ENCODE measurements at regions not wholly inside any gene's neighbourhood (a gene's known extent, or its start where the extent isn't known, plus 50 kb on each side); places are given as distances from the start of the nearest gene placed in this dataset.

DNA sequence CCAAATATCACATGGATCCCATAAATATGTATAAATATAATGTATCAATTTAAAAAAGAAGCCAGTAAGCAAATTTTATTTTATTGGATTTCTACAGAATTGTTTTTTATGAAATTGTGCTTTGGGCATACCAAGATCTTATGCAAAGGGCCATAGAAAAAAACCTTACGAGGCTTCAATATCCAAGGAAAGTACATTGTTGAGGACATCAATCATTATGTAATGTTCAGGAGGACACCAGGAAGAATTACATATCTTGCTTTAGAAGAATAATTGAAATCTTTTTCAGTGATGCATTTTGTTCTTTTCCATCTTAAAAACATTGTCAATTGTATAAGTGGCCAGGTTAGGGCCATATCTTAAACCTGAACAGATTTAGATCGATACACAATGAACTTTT lies 187.8 kb upstream of the GAS1 start:
- no peaks in the 10 kb centered on the region for H4K20me1 ChIP-seq (ENCODE audit: insufficient read depth, low read length)
- H3K4me3 ChIP-seq (ENCODE audit: low read depth, low read length, poor library complexity, severe bottlenecking) = no peak overlapping the region
- H2AFZ ChIP-seq (ENCODE audit: low read length) = no peak overlapping the region
- no peak for TF ChIP-seq EZH2phosphoT487 (IDR thresholded peaks at IDR 0.05; ENCODE audit: borderline replicate concordance, low read depth, low read length)
- TF ChIP-seq, protein P1, sequence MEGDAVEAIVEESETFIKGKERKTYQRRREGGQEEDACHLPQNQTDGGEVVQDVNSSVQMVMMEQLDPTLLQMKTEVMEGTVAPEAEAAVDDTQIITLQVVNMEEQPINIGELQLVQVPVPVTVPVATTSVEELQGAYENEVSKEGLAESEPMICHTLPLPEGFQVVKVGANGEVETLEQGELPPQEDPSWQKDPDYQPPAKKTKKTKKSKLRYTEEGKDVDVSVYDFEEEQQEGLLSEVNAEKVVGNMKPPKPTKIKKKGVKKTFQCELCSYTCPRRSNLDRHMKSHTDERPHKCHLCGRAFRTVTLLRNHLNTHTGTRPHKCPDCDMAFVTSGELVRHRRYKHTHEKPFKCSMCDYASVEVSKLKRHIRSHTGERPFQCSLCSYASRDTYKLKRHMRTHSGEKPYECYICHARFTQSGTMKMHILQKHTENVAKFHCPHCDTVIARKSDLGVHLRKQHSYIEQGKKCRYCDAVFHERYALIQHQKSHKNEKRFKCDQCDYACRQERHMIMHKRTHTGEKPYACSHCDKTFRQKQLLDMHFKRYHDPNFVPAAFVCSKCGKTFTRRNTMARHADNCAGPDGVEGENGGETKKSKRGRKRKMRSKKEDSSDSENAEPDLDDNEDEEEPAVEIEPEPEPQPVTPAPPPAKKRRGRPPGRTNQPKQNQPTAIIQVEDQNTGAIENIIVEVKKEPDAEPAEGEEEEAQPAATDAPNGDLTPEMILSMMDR (conservative IDR thresholded peaks at IDR 0.05; ENCODE audit: low read length) = no peak
- no peaks in the 10 kb centered on the region for H3K4me1 ChIP-seq (ENCODE audit: insufficient read depth, low read length, poor library complexity, severe bottlenecking)
- no peaks in the 10 kb centered on the region for H3K79me2 ChIP-seq (ENCODE audit: insufficient read depth, low read depth, low read length)
- no peak overlapping the region for H3K27ac ChIP-seq (ENCODE audit: low read depth, low read length, poor library complexity, severe bottlenecking)
- CTCF ChIA-PET (ENCODE audit: unreplicated experiment) = no interaction called here
- POLR2A ChIA-PET = no interaction called here
- no TSS peak for BruUV-seq (replicated peaks)
- H3K9me2 ChIP-seq (ENCODE audit: insufficient read depth, low read length) = no peaks in the 10 kb centered on the region
- intact Hi-C loops (cut with micrococcal nuclease; ENCODE audit: unreplicated experiment) = no loop called here
- H3K4me2 ChIP-seq (ENCODE audit: low read length) = no peak overlapping the region
- H3K9me3 ChIP-seq (ENCODE audit: low read length) = peaks cover 6% of the 10 kb centered on the region; the same call in 1 of the 2 replicates
- DNase-seq (ENCODE audit: low spot score) = no peak
- no peaks in the 10 kb centered on the region for H3K36me3 ChIP-seq (ENCODE audit: insufficient read depth, low read length)

GRCh38 chr9:87137718-87138117 lies 190.4 kb upstream of the GAS1 start:
- TF ChIP-seq, protein P1 (conservative IDR thresholded peaks at IDR 0.05; ENCODE audit: low read length) = no peak
- no peak for TF ChIP-seq EZH2phosphoT487 (IDR thresholded peaks at IDR 0.05; ENCODE audit: borderline replicate concordance, low read depth, low read length)
- H3K27ac ChIP-seq (ENCODE audit: low read depth, low read length, poor library complexity, severe bottlenecking) = no peak overlapping the region
- intact Hi-C loops (cut with micrococcal nuclease; ENCODE audit: unreplicated experiment) = no loop called here
- H4K20me1 ChIP-seq (ENCODE audit: insufficient read depth, low read length) = no peaks in the 10 kb centered on the region
- H3K9me2 ChIP-seq (ENCODE audit: insufficient read depth, low read length) = no peaks in the 10 kb centered on the region
- H3K4me1 ChIP-seq (ENCODE audit: insufficient read depth, low read length, poor library complexity, severe bottlenecking) = no peaks in the 10 kb centered on the region
- POLR2A ChIA-PET = no interaction called here
- no peak overlapping the region for H3K4me3 ChIP-seq (ENCODE audit: low read depth, low read length, poor library complexity, severe bottlenecking)
- DNase-seq (ENCODE audit: low spot score) = no peak
- H2AFZ ChIP-seq (ENCODE audit: low read length) = no peak overlapping the region
- H3K4me2 ChIP-seq (ENCODE audit: low read length) = no peak overlapping the region
- H3K9me3 ChIP-seq (ENCODE audit: low read length) = no peaks in the 10 kb centered on the region
- no peaks in the 10 kb centered on the region for H3K79me2 ChIP-seq (ENCODE audit: insufficient read depth, low read depth, low read length)
- CTCF ChIA-PET (ENCODE audit: unreplicated experiment) = no interaction called here
- no TSS peak for BruUV-seq (replicated peaks)
- H3K36me3 ChIP-seq (ENCODE audit: insufficient read depth, low read length) = no peaks in the 10 kb centered on the region

DNA sequence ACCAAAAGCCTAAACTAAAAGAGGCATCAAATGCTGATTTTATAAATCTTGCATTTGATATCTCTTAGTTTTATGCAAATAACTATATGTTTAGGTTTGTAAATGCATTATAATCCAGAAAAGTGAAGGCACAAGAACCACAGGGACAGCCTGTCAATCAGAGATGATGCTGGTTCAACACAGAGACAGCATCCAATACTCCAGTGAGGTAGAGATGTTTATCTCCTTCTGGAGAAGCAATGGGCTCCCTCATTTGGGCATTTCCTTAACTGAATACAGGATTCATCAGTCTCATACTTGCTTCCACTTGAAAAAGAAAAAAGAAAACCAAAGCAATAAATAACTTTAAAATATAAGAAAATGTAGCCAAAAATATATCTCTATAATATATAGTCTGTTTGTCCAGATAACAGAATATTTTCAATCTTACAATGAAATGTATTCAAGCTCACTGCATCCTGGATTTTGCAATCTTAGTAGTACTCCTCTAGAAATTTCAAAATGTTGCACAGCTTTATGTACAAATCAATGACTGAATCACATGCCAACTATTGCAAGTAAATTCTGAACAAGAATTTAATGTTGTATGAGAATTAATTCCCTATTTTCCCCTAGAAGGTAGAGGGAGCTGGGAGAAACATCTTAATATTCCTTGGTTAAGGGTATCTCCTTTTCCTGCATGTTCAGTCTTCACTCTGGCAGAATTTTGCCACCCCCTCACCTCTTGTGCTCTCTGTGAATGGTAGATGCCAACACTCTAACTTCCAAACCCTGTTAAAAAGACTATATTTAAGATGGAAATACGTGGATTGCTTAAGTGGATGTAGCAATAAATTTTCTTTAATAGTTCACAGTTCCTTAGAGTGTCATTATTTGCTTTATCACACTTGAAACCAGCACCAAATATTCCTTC lies 191.1 kb upstream of the GAS1 start:
- ChIA-PET CTCF (ENCODE audit: unreplicated experiment) (no interaction called here), POLR2A (no interaction called here)
- H4K20me1 ChIP-seq (ENCODE audit: insufficient read depth, low read length) = no peaks in the 10 kb centered on the region
- no peak for DNase-seq (ENCODE audit: low spot score)
- BruUV-seq (replicated peaks) = no TSS peak
- H3K36me3 ChIP-seq (ENCODE audit: insufficient read depth, low read length) = no peaks in the 10 kb centered on the region
- H3K4me1 ChIP-seq (ENCODE audit: insufficient read depth, low read length, poor library complexity, severe bottlenecking) = no peaks in the 10 kb centered on the region
- TF ChIP-seq, protein P1 (conservative IDR thresholded peaks at IDR 0.05; ENCODE audit: low read length) = no peak
- no peak for TF ChIP-seq EZH2phosphoT487 (IDR thresholded peaks at IDR 0.05; ENCODE audit: borderline replicate concordance, low read depth, low read length)
- no peak overlapping the region for H3K27ac ChIP-seq (ENCODE audit: low read depth, low read length, poor library complexity, severe bottlenecking)
- H3K4me3 ChIP-seq (ENCODE audit: low read depth, low read length, poor library complexity, severe bottlenecking) = no peak overlapping the region
- no peaks in the 10 kb centered on the region for H3K9me3 ChIP-seq (ENCODE audit: low read length)
- no peak overlapping the region for H3K4me2 ChIP-seq (ENCODE audit: low read length)
- H3K79me2 ChIP-seq (ENCODE audit: insufficient read depth, low read depth, low read length) = no peaks in the 10 kb centered on the region
- H2AFZ ChIP-seq (ENCODE audit: low read length) = no peak overlapping the region
- no peaks in the 10 kb centered on the region for H3K9me2 ChIP-seq (ENCODE audit: insufficient read depth, low read length)
- intact Hi-C loops (cut with micrococcal nuclease; ENCODE audit: unreplicated experiment) = no loop called here

Data from OCI-LY7 (cell line).